HG03039 (cell line): ENCODE measurements at regions not wholly inside any gene's neighbourhood (a gene's known extent, or its start where the extent isn't known, plus 50 kb on each side); places are given as distances from the start of the nearest gene placed in this dataset.
"Not testable (repeated sequence)": the region's sequence is repeated elsewhere in the genome, so short reads cannot be mapped to it uniquely, and the experiment has no call there.

ENCODE experiments used
- ATAC-seq: cut with Tn5 transposase; IDR thresholded peaks from one replicate; pipeline ENCODE4 v1.9.1; 2021; ENCODE audit warnings: mild to moderate bottlenecking, moderate library complexity; ENCODE audit not compliant: unreplicated experiment

DNA sequence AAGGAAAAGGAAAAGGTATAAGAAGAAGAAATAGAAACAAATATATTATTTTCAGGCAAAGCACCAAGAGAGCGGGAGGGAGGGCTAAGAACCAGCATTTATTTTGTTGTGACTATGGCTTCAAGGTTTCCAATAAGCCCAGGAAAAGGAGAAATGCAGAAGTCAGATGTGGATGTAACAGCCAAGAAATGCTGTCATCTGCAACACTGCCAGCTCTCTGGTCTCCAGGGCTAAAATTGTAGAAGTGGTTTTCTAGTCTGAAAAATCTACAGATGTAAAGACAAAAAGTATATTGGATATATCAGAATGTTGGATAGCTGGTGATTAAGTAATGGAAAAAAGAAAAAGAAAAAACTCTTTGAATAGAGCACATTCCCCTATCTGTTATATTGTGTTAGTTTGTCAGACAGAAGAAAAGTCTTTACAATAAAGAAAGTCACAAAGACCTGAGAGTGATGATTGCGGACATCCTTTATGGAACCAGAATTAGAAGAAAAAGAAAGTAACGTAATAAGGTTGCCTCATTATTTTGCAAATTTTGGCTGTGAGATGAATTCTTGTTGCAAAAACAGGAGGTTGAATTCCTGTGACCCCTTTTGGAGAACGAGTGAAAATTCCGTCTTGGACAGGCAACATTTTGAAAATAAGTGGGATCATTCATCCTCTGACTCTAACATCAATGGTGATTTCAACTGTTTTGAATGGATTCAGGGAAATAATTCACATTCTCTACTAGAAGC lies 938.1 kb downstream of the TTLL7 start:
- ATAC-seq: no peak

DNA sequence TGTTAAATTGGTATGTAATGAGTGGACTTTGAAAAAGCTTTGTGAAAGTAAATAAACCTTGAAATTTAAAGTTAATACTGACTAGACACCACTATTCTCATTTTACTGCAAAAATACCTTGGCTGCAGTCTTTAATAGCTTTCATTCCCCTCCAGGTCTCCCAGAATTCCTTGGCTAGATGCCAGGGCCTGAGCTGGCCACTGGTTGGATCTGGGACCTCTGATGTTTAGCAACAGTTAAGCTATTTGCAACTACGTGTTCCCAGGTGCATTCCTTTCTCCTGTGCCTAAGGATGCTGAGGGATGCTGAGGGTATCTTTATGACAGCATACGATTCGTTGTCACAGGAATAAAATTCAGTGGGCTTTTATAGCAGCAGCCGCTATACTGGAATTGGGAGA lies 938.7 kb downstream of the TTLL7 start:
- ATAC-seq: no peak

DNA sequence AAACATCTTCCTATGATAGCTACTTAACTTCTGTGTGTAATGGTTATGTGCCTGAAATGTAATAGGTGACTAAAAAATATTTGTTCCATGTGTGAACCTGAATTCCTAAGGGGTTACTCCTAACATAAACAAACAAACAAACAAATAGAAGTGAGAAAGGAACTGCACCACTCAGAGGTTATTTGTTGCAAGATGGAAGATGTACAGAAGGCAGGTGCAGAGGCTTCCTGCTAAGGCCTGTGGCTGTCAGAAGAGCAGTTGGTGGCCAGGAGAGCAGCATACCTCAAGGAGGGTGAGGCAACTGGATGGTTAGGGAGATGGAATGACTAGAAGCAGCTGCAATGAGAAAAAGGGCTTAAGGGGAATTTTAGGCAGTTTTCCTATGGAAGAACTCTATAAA lies 940.6 kb downstream of the TTLL7 start:
- no peak for ATAC-seq

DNA sequence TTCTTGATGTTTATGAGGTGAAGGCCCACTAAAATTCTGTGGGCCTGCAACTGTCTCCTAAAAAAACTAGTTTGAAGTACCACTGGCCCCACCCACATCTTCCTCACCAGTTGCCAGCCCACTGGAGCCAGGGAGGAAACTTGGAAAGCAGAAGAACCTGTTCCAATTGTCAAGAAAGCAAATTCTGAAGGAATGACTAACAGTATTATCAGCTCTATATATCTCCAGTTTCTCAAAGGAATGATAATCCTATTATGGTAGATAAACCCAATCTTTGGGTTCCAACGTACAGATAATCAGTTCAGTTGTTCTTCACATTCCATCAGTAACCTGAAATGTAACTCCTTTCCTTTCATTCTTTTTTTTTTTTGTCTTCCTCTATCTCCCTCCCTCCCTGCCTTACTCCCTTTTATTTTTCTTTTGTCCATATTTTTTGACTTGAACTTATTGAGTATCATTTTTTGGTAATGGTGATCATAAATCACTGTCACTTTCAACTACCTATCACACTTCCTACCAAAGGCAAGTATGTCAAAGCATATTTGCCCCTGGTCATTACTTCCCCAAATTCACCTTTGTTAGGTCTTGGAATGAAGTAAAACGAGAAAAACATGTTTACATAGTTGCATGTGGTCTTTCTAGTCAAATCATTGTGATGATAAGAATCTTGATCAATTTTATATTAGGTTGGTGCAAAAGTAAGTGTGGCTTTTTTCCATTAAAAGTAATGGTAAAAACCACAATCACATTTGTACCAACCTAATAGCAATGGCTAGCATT lies 943.4 kb downstream of the TTLL7 start:
- no peak for ATAC-seq

DNA sequence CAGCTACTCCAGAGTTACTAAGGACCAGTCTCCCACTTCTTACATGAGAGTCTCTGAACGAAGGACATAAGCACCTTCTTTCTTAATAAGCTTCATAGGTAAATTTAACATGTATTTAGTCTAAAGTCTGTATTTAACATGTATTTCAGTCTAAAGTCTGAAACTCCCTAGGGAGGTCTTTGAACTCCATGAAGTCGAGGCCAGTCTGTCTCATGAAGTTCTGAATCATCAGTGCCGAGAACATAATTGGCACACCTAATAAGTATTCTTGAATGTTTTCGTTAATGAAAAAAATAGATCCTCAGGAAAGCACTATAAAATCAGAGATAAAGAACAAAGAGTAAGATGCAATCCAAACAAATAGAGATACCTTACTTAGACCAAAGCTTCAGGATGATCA lies 945.5 kb downstream of the TTLL7 start:
- ATAC-seq: no peak

DNA sequence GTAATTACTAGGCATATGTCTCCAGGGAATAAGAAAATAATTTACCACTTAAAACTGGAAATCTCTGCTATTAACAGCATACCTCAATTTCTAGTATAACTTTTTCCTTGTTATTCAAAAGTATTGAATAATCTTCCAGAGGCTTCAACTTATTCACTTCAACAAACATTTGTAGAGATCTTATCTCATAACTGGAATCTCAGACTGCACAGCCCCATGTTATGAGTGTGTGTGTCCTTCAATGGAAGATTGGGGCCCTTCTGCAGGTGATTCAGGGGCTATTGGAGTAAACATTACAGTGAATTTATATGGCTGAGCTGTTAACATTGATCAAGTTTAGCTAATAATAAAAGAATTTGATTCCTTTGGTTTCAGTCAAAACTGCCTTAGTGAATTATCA lies 946.1 kb downstream of the TTLL7 start:
- no peak for ATAC-seq

DNA sequence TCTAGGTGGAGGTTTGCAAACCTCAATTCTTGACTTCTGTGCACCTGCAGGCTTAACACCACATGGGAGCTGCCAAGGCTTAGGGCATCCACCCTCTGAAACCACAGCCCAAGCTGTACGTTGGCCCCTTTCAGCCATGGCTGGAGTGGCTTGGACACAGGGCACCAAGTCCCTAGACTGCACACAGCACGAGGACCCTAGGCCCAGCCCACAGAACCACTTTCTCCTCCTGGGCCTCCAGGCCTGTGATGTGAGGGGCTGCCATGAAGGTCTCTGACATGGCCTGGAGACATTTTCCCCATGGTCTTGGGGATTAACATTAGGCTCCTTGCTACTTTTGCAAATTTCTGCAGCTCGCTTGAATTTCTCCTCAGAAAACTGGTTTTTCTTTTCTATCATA lies 947.9 kb downstream of the TTLL7 start:
- not testable (repeated sequence) for ATAC-seq

DNA sequence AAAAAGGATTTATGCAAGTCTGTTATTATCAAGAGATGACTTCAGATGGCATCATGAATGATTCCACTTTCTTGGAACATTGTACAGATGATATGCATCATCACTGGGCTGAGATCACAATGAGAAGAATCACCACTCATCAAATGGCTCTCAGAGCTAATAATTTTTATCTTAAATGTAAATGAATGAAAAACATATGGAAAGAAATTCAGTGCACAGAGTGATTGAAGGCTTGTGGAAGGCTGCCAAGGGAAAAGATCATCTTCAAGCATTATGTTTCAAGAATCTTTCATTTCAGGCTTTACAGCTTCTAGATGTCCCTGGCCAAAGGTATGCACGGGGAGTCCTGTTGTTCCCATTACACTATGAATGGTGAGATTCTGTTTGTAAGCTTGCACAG lies 955.7 kb downstream of the TTLL7 start:
- ATAC-seq: no peak

DNA sequence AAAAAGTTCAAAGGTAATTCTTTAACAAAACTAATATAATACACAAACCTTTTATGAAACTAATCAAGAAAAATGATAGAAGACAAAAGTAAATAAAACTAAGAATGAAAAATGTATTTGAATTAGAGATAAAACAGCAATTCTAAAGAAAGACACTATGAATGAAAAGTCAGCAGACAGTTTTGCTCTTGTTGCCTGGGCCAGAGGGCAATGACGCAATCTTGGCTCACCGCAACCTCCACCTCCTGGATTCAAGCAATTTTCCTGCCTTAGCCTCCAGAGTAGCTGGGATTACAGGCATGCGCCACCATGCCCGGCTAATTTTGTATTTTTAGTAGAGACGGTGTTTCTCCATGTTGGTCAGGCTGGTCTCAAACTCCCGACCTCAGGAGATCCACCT lies 959.8 kb downstream of the TTLL7 start:
- not testable (repeated sequence) for ATAC-seq

DNA sequence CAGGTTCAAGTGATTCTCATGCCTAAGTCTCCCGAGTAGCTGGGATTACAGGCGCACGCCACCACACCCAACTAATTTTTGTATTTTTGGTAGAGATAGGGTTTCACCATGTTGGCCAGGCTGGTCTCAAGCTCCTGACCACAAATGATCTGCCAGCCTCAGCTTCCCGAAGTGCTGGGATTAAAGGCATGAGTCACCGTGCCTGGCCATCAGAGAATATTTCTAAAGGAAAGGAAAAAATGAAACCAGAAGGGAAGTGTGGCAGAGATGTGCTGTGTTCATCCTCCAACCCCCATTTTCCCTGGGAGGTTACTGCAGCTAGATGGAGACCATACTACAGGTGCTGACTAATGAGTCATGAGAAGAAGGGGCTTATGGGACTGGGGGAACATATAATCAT lies 964.1 kb downstream of the TTLL7 start:
- no peak for ATAC-seq

DNA sequence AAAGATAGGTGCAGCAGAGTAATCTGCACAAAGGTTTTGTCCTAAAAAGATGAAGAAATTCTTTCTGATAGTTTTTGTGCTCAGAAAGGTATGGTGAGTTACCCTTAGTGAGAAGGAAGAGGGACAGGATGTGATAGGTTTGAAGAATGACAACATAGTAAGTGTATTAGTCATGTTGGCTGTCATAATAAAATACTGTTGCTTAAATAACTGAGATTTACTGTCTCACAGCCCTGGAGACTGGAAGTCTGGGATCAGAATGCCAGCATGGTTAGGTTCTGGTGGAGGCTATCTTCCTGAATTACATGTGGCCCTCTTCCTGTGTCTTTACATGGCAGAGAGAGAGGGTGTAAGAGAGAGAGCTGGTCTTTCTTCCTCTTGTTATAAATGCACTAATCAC lies 965.2 kb downstream of the TTLL7 start:
- no peak for ATAC-seq

DNA sequence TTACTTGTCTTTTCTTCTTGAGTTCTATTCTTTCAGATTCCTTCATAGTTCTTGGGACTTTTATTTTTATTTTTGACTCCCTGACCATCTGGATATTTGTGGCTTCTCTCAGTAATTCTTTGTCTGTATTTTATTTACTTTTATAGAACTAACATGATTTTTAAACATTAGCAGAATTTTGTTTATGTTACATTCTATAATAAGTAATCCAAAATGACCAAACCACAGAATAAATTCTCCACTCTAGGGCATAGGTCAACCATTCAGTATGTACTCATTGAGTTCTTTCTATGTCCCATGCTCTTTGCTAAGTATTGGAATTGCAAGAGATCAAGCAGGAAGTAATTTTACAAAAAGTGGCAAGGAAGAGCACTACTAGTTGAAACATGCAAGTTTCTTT lies 969.0 kb downstream of the TTLL7 start:
- no peak for ATAC-seq

DNA sequence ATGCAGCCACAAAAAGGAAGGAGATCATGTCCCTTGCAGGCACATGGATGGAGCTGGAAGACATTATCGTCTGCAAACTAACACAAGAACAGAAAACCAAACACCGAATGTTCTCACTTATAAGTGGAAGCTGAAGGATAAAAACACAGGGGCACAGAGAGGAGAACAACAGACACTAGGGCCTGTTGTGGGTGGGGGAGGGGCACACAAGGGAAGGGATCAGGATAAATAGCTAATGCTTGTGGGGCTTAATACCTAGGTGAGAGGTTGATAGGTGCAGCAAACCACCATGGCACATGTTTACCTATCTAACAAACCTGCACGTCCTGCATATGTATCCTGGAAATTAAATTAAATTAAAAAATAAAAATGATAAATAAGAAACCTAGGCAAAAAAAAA lies 969.9 kb downstream of the TTLL7 start:
- no peak for ATAC-seq

DNA sequence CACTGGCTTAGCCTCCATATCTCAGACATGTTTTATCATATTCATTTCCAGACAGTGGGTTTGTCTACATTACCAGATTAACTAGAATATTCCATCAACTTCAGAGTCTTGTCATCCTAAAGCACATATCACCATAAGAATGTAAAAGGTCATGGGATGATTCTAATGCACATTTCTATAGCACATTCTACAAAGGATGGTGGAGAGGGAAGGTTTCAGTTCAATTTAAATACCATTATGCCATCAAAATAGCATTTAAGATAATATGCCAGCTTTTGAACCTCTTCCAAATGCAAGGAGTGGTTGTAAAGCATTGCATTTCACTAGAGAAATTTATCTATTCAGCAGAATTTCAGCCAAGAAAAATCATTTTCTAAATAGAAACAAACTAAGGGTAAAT lies 970.5 kb downstream of the TTLL7 start:
- ATAC-seq: no peak

DNA sequence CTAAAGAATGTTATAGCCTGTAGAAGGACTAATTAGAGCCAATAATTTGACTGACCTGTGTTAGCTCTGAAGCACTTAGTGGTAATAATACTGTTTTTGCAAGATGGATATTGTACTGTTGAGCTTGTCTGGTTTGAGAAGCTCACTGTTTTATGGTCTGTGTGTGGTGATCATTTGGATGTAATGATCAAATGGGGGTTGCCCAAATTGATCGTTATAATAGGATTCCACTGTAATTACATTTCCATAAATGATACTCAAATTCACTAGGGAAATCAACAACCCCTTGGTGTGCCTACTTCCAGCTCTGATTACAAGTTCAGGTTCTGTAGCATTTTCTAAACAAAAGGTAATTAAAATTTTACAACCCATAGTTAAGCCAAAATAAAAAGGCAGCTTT lies 971.4 kb downstream of the TTLL7 start:
- ATAC-seq: no peak

DNA sequence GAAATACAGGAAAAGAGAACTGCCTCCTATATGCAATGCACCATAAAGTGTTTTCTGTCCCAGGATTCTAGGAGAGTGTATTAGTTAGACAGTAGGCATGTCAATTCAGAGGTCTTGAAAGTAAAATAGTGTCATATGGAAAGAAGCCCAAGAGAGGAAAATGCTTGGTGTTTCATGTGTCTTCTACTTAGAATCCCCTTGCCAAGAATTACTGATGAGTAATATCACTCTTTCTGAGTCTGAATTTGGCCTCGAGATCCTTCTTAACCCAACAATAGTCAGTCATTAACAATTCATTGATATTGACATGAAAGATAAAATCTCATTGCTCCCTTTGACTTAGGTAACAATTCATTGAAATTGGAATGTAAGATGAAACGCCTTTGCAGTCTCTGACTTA lies 972.2 kb downstream of the TTLL7 start:
- ATAC-seq: no peak

DNA sequence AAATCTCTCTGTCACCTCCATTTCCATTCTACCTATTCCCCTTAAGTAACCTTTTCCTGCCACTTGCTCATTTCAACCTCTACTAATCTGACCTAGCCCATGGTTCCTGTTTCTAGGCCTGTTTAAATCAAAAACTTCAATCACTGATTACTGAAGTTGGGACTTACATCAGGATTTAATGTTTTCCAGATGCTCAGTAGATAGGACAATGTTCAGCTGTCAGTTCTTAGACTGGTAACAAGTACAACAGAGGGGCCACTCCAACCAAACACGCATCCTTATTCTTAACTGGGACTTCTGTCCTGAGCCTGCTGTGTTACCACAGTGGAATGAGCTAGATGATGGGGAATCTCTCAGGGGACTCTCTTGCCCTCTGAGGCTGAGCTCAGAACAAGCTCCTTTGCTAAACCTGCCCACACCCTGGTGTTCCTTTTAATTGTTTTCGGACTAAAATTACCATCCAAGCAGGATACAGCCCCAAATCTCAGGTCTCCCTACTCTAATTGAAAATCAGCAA lies 974.6 kb downstream of the TTLL7 start:
- no peak for ATAC-seq

DNA sequence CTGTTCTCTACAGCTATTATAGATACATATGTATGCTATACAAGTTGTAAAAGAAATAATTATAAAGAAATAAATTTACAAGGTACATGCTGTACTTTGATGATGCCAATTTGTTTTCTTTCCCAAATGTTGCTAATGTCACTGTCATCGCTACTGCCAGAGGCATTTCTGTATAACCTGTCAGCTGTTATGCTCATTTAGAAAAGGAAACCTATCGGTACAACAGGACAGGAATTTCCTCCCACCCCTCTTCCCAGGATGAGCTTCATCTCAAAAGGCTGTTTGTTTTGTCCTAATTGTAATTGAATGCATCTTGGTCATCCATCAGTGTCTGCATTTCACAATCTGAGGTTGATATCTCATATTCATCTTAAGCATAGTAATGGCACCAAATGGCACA lies 975.7 kb downstream of the TTLL7 start:
- no peak for ATAC-seq

DNA sequence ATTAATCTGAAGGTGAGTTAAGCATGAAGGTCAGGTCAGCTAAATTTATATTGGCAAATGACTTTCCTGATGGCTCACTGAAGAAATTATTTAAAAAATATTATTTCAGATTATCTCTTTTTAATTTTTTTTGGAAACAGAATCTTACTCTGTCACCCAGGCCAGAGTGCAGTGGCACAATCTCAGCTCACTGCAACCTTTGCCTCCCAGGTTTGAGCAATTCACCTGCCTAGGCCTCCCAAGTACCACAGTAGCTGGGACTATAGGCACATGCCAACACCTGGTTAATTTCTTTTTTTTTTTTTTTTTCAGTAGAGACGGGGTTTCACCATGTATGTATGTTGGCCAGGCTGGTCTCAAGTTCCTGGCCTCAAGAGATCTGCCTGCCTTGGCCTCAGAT lies 976.7 kb downstream of the TTLL7 start:
- ATAC-seq: no peak

DNA sequence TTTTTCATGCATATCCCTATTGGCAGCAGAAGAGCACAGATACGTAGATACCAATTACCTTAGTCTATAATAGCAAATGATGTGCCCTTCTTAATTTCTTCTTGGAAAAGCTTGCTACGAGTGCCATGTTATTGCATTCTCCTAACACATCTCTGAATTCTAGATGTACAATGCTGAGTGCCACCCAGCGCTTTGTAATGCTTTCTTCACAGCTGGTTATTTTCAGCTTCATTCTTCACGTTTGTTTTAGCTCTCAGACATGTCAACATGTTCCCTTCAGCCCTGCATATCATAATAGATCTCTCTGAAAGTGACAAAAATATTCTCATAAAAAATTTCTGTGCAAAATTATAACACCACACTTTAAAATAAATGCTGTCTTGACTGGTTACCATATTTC lies 981.2 kb downstream of the TTLL7 start:
- no peak for ATAC-seq

DNA sequence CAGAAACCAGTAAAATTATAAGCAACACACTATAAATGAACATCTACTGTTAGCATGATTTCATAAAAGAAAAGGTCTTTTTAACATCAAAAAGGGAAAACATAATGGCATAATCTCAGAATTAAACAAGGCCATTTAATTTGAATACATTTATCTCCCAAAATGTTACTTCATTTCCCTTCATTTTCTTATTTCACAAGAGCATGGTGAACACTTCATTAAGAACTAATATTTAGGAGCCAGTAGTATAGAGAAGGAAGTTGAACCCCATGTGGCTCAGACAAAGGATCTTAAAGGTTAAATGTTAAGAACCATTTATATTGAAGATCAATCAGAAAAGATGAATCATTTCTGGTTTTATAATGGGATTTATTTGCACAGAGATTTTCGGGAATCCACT lies 981.7 kb downstream of the TTLL7 start:
- ATAC-seq: no peak

DNA sequence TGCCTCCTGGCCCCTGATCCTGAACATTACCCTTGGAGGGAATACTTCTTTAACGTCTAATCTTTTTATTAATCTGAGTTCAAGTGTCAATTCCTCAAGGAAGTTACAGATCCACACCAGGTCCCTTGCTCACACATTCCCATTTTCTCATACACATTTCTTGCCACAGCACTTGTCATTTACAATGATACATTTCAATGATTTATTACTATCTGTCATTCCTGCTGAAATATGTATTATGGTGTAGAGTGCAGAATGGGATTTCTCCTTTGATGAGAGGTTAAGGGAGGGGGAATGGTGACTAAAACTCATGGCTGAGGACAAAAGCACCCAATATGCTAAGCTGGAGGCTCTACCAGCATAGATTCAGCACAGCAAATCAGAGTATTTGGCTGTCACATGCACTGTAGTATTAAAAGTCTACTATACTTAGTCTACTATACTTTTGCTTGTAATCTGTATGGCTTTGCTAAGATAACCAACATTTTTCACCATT lies 982.5 kb downstream of the TTLL7 start:
- ATAC-seq: no peak
